H9 (cell line): ENCODE measurements at regions not wholly inside any gene's neighbourhood (a gene's known extent, or its start where the extent isn't known, plus 50 kb on each side); places are given as distances from the start of the nearest gene placed in this dataset.

Experiments
- DNase-seq: peaks from one replicate; pipeline ENCODE4 v3.0.0-alpha.2; 2017
- H2AFZ ChIP-seq: one replicate; pipeline ENCODE4 v1.6.1; 2013; ENCODE audit warnings: mild to moderate bottlenecking, low read length, control low read depth, moderate library complexity
- H2AK5ac ChIP-seq: 2 replicates; pipeline ENCODE4 v1.6.1; 2013; ENCODE audit warnings: low read length, control low read depth, mixed read lengths; ENCODE audit not compliant: insufficient read length
- H2BK120ac ChIP-seq: one replicate; pipeline ENCODE4 v1.6.1; 2013; ENCODE audit warnings: low read depth, mild to moderate bottlenecking, low read length, control low read depth, inconsistent platforms; ENCODE audit not compliant: poor library complexity, severe bottlenecking
- H2BK12ac ChIP-seq: 2 replicates; pipeline ENCODE4 v1.6.1; 2013; ENCODE audit warnings: low read length, control low read depth, mixed read lengths, low read depth; ENCODE audit not compliant: insufficient read length
- H2BK15ac ChIP-seq: 2 replicates; pipeline ENCODE4 v1.6.1; 2013; ENCODE audit warnings: low read depth, low read length, control low read depth
- H2BK20ac ChIP-seq: one replicate; pipeline ENCODE4 v1.6.1; 2013; ENCODE audit warnings: low read depth, mild to moderate bottlenecking, low read length, control low read depth, inconsistent platforms; ENCODE audit not compliant: poor library complexity, severe bottlenecking
- H2BK5ac ChIP-seq: 2 replicates; pipeline ENCODE4 v1.6.1; 2013; ENCODE audit warnings: low read length, control low read depth, mixed read lengths; ENCODE audit not compliant: insufficient read length
- H3K14ac ChIP-seq: 2 replicates; pipeline ENCODE4 v1.6.1; 2013; ENCODE audit warnings: low read length, control low read depth; ENCODE audit not compliant: insufficient read depth
- H3K18ac ChIP-seq: 2 replicates; pipeline ENCODE4 v1.6.1; 2013; ENCODE audit warnings: low read depth, mild to moderate bottlenecking, mixed read lengths, low read length, control low read depth; ENCODE audit not compliant: insufficient read length
- H3K23ac ChIP-seq: 2 replicates; pipeline ENCODE4 v1.6.1; 2013; ENCODE audit warnings: low read length, control low read depth, mixed read lengths, low read depth; ENCODE audit not compliant: insufficient read length
- H3K23me2 ChIP-seq: 2 replicates; pipeline ENCODE4 v1.6.1; 2013; ENCODE audit warnings: low read depth, mild to moderate bottlenecking, mixed read lengths, low read length, control low read depth; ENCODE audit not compliant: insufficient read length, poor library complexity, severe bottlenecking
- H3K27ac ChIP-seq: 2 replicates; pipeline ENCODE4 v1.5.1; 2013; ENCODE audit warnings: low read length, control low read depth, mixed read lengths, low read depth; ENCODE audit not compliant: insufficient read length
- H3K27me3 ChIP-seq: 2 replicates; pipeline ENCODE4 v1.6.1; 2013; ENCODE audit warnings: low read length, control low read depth, inconsistent platforms; ENCODE audit not compliant: insufficient read depth
- H3K4ac ChIP-seq: 2 replicates; pipeline ENCODE4 v1.6.1; 2013; ENCODE audit warnings: low read depth, mild to moderate bottlenecking, control low read depth, inconsistent platforms, low read length, moderate library complexity
- H3K4me1 ChIP-seq: 2 replicates; pipeline ENCODE4 v1.6.1; 2013; ENCODE audit warnings: low read length, control low read depth, inconsistent platforms; ENCODE audit not compliant: insufficient read depth
- H3K4me2 ChIP-seq: 2 replicates; pipeline ENCODE4 v1.6.1; 2013; ENCODE audit warnings: low read length, control low read depth, mixed read lengths; ENCODE audit not compliant: insufficient read length, insufficient read depth
- H3K56ac ChIP-seq: 2 replicates; pipeline ENCODE4 v1.6.1; 2013; ENCODE audit warnings: low read depth, mild to moderate bottlenecking, mixed read lengths, low read length, control low read depth; ENCODE audit not compliant: insufficient read length
- H3K79me1 ChIP-seq: 2 replicates; pipeline ENCODE4 v1.6.1; 2013; ENCODE audit warnings: low read depth, mild to moderate bottlenecking, moderate library complexity, low read length, control low read depth, inconsistent platforms; ENCODE audit not compliant: insufficient read depth, poor library complexity, severe bottlenecking
- H3K79me2 ChIP-seq: 2 replicates; pipeline ENCODE4 v1.6.1; 2013; ENCODE audit warnings: low read length, control low read depth, inconsistent platforms; ENCODE audit not compliant: insufficient read depth
- H3K9ac ChIP-seq: 2 replicates; pipeline ENCODE4 v1.6.1; 2013; ENCODE audit warnings: low read length, control low read depth, mixed read lengths; ENCODE audit not compliant: insufficient read length; ENCODE audit errors: extremely low read depth
- H3K9me3 ChIP-seq: one replicate; pipeline ENCODE4 v1.6.1; 2013; ENCODE audit warnings: low read depth, low read length, inconsistent platforms; ENCODE audit not compliant: control insufficient read depth
- H3T11ph ChIP-seq: one replicate; pipeline ENCODE4 v1.6.1; 2013; ENCODE audit warnings: mild to moderate bottlenecking, low read length, control low read depth, inconsistent platforms
- H4K20me1 ChIP-seq: one replicate; pipeline ENCODE4 v1.6.1; 2013; ENCODE audit not compliant: control insufficient read depth, insufficient read length, insufficient read depth
- H4K5ac ChIP-seq: 2 replicates; pipeline ENCODE4 v1.6.1; 2013; ENCODE audit warnings: low read depth, mild to moderate bottlenecking, mixed read lengths, low read length, control low read depth; ENCODE audit not compliant: insufficient read length
- H4K8ac ChIP-seq: replicated peaks from 2 replicates; pipeline ENCODE4 v1.6.1; 2013; ENCODE audit warnings: low read length, control low read depth, mixed read lengths, low read depth; ENCODE audit not compliant: insufficient read length
- H4K91ac ChIP-seq: 2 replicates; pipeline ENCODE4 v1.6.1; 2013; ENCODE audit warnings: low read depth, mild to moderate bottlenecking, moderate library complexity, mixed read lengths, low read length, control low read depth; ENCODE audit not compliant: insufficient read length
- H3K27ac Mint-ChIP-seq, 3 experiments: 2 replicates in 2 of 3; 3 replicates in 1 of 3; pipeline ENCODE4 v1.8.0; 2020 to 2021; ENCODE audit warnings: mixed read lengths in 3 of 3, mild to moderate bottlenecking in 1 of 3, moderate library complexity in 1 of 3
- H3K27me3 Mint-ChIP-seq: 2 replicates; pipeline ENCODE4 v1.8.0; 2021; ENCODE audit warnings: low read depth, mild to moderate bottlenecking, moderate library complexity, mixed read lengths
- H3K36me3 Mint-ChIP-seq, 3 experiments: 2 replicates in 2 of 3; 3 replicates in 1 of 3; pipeline ENCODE4 v1.8.0; 2020 to 2021; ENCODE audit warnings: low read depth in 3 of 3, mixed read lengths in 3 of 3; ENCODE audit not compliant: insufficient read depth in 1 of 3
- H3K4me1 Mint-ChIP-seq, 2 experiments: 2 replicates each; pipeline ENCODE4 v1.8.0; 2020; ENCODE audit warnings: mixed read lengths in 2 of 2
- H3K4me3 Mint-ChIP-seq, 2 experiments: 2 replicates in 1 of 2; 3 replicates in 1 of 2; pipeline ENCODE4 v1.8.0; 2020 to 2021; ENCODE audit warnings: mild to moderate bottlenecking in 2 of 2, mixed read lengths in 2 of 2, moderate library complexity in 1 of 2
- H3K9me3 Mint-ChIP-seq, 2 experiments: 2 replicates in 1 of 2; 3 replicates in 1 of 2; pipeline ENCODE4 v1.8.0; 2020; ENCODE audit warnings: mild to moderate bottlenecking in 2 of 2, mixed read lengths in 2 of 2, moderate library complexity in 1 of 2
- WGBS: extraction: QIAGEN DNeasy Blood & Tissue Kit; methylation state at CpG from one replicate; pipeline ENCODE4 v1.1.7; 2013; ENCODE audit warnings: missing lambda C conversion rate, low lambda C conversion rate, mixed read lengths; ENCODE audit not compliant: insufficient read length; ENCODE audit errors: extremely low coverage; 5-methylcytosine and 5-hydroxymethylcytosine counted together
- TF ChIP-seq, protein P1 (sequence below): fragments of 200-600 bp; sonication (generic); conservative IDR thresholded peaks from 3 replicates; pipeline ENCODE4 v1.8.0; 2021; ENCODE audit warnings: antibody characterized with exemption, mild to moderate bottlenecking

DNA sequence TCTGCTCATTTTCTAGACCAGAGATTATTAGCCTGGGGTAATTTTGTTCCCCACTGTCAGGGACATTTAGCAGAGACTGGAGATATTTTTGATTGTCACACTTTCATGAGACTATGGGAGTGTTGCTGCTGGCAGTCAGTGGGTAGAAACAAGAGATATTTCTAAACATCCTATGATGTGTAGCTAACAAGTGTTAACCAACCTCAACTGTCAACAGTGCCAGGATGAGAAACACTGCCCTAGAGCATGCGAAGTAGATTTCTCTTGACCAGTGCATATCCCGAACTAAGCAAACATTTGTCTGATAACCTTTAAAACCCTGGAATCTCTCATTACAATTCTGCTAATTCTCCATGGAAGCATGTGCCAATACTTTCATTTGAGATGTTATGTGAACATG lies 607.4 kb upstream of the TMPRSS15 start:
- DNase-seq: no peak
- H4K5ac ChIP-seq: no peak overlapping the region
- no peak overlapping the region for H3K23ac ChIP-seq
- TF ChIP-seq, protein P1, sequence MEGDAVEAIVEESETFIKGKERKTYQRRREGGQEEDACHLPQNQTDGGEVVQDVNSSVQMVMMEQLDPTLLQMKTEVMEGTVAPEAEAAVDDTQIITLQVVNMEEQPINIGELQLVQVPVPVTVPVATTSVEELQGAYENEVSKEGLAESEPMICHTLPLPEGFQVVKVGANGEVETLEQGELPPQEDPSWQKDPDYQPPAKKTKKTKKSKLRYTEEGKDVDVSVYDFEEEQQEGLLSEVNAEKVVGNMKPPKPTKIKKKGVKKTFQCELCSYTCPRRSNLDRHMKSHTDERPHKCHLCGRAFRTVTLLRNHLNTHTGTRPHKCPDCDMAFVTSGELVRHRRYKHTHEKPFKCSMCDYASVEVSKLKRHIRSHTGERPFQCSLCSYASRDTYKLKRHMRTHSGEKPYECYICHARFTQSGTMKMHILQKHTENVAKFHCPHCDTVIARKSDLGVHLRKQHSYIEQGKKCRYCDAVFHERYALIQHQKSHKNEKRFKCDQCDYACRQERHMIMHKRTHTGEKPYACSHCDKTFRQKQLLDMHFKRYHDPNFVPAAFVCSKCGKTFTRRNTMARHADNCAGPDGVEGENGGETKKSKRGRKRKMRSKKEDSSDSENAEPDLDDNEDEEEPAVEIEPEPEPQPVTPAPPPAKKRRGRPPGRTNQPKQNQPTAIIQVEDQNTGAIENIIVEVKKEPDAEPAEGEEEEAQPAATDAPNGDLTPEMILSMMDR: no peak
- Mint-ChIP-seq H3K36me3 (no peaks in the 10 kb centered on the region), H3K4me3 (no peak overlapping the region), H3K27ac (no peak overlapping the region), H3K4me1 (no peaks in the 10 kb centered on the region), H3K27me3 (no peaks in the 10 kb centered on the region), H3K9me3 (no peaks in the 10 kb centered on the region)
- H3K14ac ChIP-seq: no peak overlapping the region
- WGBS: no CpG with 5 or more reads among the region's 2 CpGs
- no peak overlapping the region for H2BK120ac ChIP-seq
- no peaks in the 10 kb centered on the region for H3K79me2 ChIP-seq
- H4K8ac ChIP-seq: no peak overlapping the region
- H3T11ph ChIP-seq: no peak overlapping the region
- H2BK20ac ChIP-seq: no peak overlapping the region
- H3K27ac ChIP-seq: no peak overlapping the region
- H3K56ac ChIP-seq: no peak overlapping the region
- no peak overlapping the region for H2BK5ac ChIP-seq
- H3K23me2 ChIP-seq: no peaks in the 10 kb centered on the region
- H2AK5ac ChIP-seq: no peak overlapping the region
- H4K20me1 ChIP-seq: no peaks in the 10 kb centered on the region
- no peak overlapping the region for H2AFZ ChIP-seq
- H3K4ac ChIP-seq: no peak overlapping the region
- H3K4me2 ChIP-seq: no peak overlapping the region
- no peaks in the 10 kb centered on the region for H3K9me3 ChIP-seq
- no peak overlapping the region for H4K91ac ChIP-seq
- H3K27me3 ChIP-seq: no peaks in the 10 kb centered on the region
- H3K79me1 ChIP-seq: no peaks in the 10 kb centered on the region
- no peak overlapping the region for H2BK12ac ChIP-seq
- no peak overlapping the region for H3K18ac ChIP-seq
- no peak overlapping the region for H2BK15ac ChIP-seq
- no peaks in the 10 kb centered on the region for H3K4me1 ChIP-seq
- H3K9ac ChIP-seq: no peak overlapping the region
